OCI-LY1 (cell line): ENCODE measurements at regions not wholly inside any gene's neighbourhood (a gene's known extent, or its start where the extent isn't known, plus 50 kb on each side); places are given as distances from the start of the nearest gene placed in this dataset.

Experiments used
- H2AFZ ChIP-seq: fragments of 200-600 bp; sonication (generic), shearing (Covaris generic); 2 replicates; pipeline ENCODE4 v1.6.0; 2014; ENCODE audit warnings: antibody characterized with exemption, mild to moderate bottlenecking, low read length
- H3F3A ChIP-seq: fragments of 200-600 bp; sonication (generic), shearing (Covaris generic); 2 replicates; pipeline ENCODE4 v1.6.0; 2014; ENCODE audit warnings: mild to moderate bottlenecking, antibody characterized with exemption, low read length, moderate library complexity; ENCODE audit not compliant: insufficient read depth
- H3K27ac ChIP-seq: fragments of 200-600 bp; sonication (generic); 2 replicates; pipeline ENCODE4 v1.5.1; 2014; ENCODE audit warnings: low read length, mixed run types, mild to moderate bottlenecking, low read depth; ENCODE audit not compliant: poor library complexity, severe bottlenecking
- H3K27me3 ChIP-seq: fragments of 200-600 bp; sonication (generic); 2 replicates; pipeline ENCODE4 v1.6.0; 2014; ENCODE audit warnings: antibody characterized with exemption, mild to moderate bottlenecking, low read length, moderate library complexity; ENCODE audit not compliant: insufficient read depth
- H3K36me3 ChIP-seq: fragments of 200-600 bp; sonication (generic); 2 replicates; pipeline ENCODE4 v1.6.1; 2014; ENCODE audit warnings: mild to moderate bottlenecking, antibody characterized with exemption, low read length, moderate library complexity, mixed read lengths; ENCODE audit not compliant: insufficient read depth
- H3K4me1 ChIP-seq: fragments of 200-600 bp; sonication (generic); 2 replicates; pipeline ENCODE4 v1.5.1; 2014; ENCODE audit warnings: mild to moderate bottlenecking, low read length, moderate library complexity; ENCODE audit not compliant: insufficient read depth, severe bottlenecking
- H3K4me2 ChIP-seq: fragments of 200-600 bp; sonication (generic), shearing (Covaris generic); 2 replicates; pipeline ENCODE4 v1.6.1; 2014; ENCODE audit warnings: low read length
- H3K4me3 ChIP-seq: fragments of 200-600 bp; sonication (generic); 2 replicates; pipeline ENCODE4 v1.5.1; 2014; ENCODE audit warnings: low read length, low read depth, mild to moderate bottlenecking, mixed read lengths; ENCODE audit not compliant: poor library complexity, severe bottlenecking
- H3K79me2 ChIP-seq: fragments of 200-600 bp; shearing (Covaris generic); 2 replicates; pipeline ENCODE4 v1.6.1; 2016; ENCODE audit warnings: mixed run types, low read length, mixed read lengths; ENCODE audit not compliant: insufficient read depth
- H3K9ac ChIP-seq: fragments of 200-600 bp; sonication (generic), shearing (Covaris generic); 2 replicates; pipeline ENCODE4 v1.6.1; 2014; ENCODE audit warnings: mild to moderate bottlenecking, low read length, mixed read lengths
- H3K9me2 ChIP-seq: fragments of 200-600 bp; sonication (generic), shearing (Covaris generic); 2 replicates; pipeline ENCODE4 v1.6.1; 2014; ENCODE audit warnings: low read depth, mild to moderate bottlenecking, low read length, mixed read lengths
- H3K9me3 ChIP-seq: fragments of 200-600 bp; shearing (Covaris generic); 2 replicates; pipeline ENCODE4 v1.6.1; 2014; ENCODE audit warnings: low read length, mixed read lengths
- H4K20me1 ChIP-seq: fragments of 200-600 bp; sonication (generic), shearing (Covaris generic); 2 replicates; pipeline ENCODE4 v1.6.0; 2016; ENCODE audit warnings: mild to moderate bottlenecking, low read length; ENCODE audit not compliant: insufficient read depth
- EZH2 ChIP-seq: fragments of 200-600 bp; sonication (generic), shearing (Covaris generic); IDR thresholded peaks from 2 replicates; pipeline ENCODE4 v1.8.0; 2017; ENCODE audit warnings: borderline replicate concordance, mixed run types, mild to moderate bottlenecking, antibody characterized with exemption, low read length, moderate library complexity, mixed read lengths
- TF ChIP-seq, protein P1 (sequence below): fragments of 200-600 bp; sonication (generic), shearing (Covaris generic); IDR thresholded peaks from 2 replicates; pipeline ENCODE4 v1.5.1; 2017; ENCODE audit warnings: mild to moderate bottlenecking, antibody characterized with exemption, low read length, moderate library complexity, mixed read lengths

DNA sequence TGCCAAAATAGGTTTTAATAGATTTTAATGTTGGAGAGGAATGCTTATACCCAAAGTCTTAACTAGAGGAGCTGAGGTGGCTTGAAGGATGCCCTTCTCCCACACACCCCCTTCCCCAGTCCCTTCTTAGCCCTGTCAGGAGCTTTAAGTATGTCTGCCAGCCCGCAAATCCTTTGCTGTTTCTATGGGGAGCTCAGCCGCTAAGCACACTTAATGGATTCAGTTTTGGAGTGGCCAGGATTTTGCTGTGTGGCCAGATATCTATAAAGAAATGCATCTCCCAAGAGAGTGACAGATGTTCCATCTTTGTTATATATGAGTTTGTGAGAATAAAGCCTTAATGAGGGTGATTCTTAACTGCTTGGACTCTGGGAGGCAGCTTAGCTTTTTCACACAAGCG lies 152.9 kb upstream of the ZNF32 start:
- H3K36me3 ChIP-seq, result no peaks in the 10 kb centered on the region
- no peak overlapping the region for H3K9ac ChIP-seq
- H3F3A ChIP-seq, result no peaks in the 10 kb centered on the region
- TF ChIP-seq, protein P1, sequence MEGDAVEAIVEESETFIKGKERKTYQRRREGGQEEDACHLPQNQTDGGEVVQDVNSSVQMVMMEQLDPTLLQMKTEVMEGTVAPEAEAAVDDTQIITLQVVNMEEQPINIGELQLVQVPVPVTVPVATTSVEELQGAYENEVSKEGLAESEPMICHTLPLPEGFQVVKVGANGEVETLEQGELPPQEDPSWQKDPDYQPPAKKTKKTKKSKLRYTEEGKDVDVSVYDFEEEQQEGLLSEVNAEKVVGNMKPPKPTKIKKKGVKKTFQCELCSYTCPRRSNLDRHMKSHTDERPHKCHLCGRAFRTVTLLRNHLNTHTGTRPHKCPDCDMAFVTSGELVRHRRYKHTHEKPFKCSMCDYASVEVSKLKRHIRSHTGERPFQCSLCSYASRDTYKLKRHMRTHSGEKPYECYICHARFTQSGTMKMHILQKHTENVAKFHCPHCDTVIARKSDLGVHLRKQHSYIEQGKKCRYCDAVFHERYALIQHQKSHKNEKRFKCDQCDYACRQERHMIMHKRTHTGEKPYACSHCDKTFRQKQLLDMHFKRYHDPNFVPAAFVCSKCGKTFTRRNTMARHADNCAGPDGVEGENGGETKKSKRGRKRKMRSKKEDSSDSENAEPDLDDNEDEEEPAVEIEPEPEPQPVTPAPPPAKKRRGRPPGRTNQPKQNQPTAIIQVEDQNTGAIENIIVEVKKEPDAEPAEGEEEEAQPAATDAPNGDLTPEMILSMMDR, result no peak
- TF ChIP-seq EZH2, result no peak
- H3K9me2 ChIP-seq, result no peaks in the 10 kb centered on the region
- H3K79me2 ChIP-seq, result no peaks in the 10 kb centered on the region
- no peak overlapping the region for H3K27ac ChIP-seq
- no peak overlapping the region for H3K4me2 ChIP-seq
- H3K9me3 ChIP-seq, result no peaks in the 10 kb centered on the region
- no peaks in the 10 kb centered on the region for H3K4me1 ChIP-seq
- H4K20me1 ChIP-seq, result no peaks in the 10 kb centered on the region
- no peak overlapping the region for H3K4me3 ChIP-seq
- no peaks in the 10 kb centered on the region for H3K27me3 ChIP-seq
- no peak overlapping the region for H2AFZ ChIP-seq

DNA sequence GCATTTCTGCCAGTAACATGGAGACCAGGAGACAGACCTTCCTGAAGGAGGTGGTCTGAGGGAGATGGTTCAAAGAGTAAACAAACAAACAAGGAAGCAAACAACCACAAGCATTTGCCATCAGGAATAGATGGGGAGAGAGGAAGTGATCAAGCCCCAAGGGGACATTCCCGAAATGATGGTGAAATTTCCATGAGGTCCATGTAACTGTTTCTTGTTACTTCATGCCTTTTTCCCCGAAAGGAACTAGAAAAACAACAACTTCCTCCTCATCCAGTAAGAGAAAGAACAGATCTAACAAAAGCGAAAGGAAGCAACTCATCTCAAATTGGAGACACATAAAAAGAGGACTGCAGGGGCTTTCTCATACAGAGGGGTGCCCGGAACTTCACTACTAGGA lies 152.5 kb upstream of the ZNF32 start:
- no peaks in the 10 kb centered on the region for H3K9me3 ChIP-seq
- no peak overlapping the region for H3K9ac ChIP-seq
- no peak overlapping the region for H3K4me3 ChIP-seq
- H3K36me3 ChIP-seq, result no peaks in the 10 kb centered on the region
- H4K20me1 ChIP-seq, result no peaks in the 10 kb centered on the region
- H3K9me2 ChIP-seq, result no peaks in the 10 kb centered on the region
- no peak for TF ChIP-seq EZH2
- TF ChIP-seq, protein P1, result no peak
- H3K4me2 ChIP-seq, result no peak overlapping the region
- H3K27ac ChIP-seq, result no peak overlapping the region
- no peaks in the 10 kb centered on the region for H3F3A ChIP-seq
- no peaks in the 10 kb centered on the region for H3K4me1 ChIP-seq
- no peak overlapping the region for H2AFZ ChIP-seq
- no peaks in the 10 kb centered on the region for H3K79me2 ChIP-seq
- no peaks in the 10 kb centered on the region for H3K27me3 ChIP-seq

DNA sequence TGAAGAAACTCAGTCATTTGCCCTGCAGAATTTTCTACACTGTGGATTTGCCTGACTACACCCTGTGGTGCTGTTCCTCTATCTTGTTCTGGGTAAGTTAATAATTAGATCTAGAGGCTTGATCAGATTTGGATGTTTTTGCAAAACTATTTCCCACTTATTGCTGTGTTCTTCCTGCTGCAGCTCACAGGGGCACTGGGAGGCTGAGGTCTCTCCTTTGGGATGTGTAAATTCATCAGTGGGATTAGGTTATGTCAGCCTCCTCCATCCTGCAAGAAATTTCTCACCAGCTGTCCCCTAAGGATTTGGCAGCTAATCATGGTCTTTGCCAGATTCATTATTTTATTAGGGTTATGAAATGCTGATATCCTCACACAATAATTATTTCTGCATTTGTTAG lies 148.1 kb upstream of the ZNF32 start:
- TF ChIP-seq, protein P1, result no peak
- no peak for TF ChIP-seq EZH2

More for the DNA sequence above, 148.1 kb upstream of the ZNF32 start:
- H3K4me1 ChIP-seq, result no peaks in the 10 kb centered on the region
- H4K20me1 ChIP-seq, result no peaks in the 10 kb centered on the region
- H3K9me3 ChIP-seq, result no peaks in the 10 kb centered on the region
- no peak overlapping the region for H3K4me2 ChIP-seq
- H3F3A ChIP-seq, result no peaks in the 10 kb centered on the region
- no peaks in the 10 kb centered on the region for H3K36me3 ChIP-seq
- H3K9me2 ChIP-seq, result no peaks in the 10 kb centered on the region
- H3K27me3 ChIP-seq, result no peaks in the 10 kb centered on the region
- no peak overlapping the region for H3K9ac ChIP-seq
- H2AFZ ChIP-seq, result no peak overlapping the region
- no peak overlapping the region for H3K4me3 ChIP-seq
- H3K79me2 ChIP-seq, result no peaks in the 10 kb centered on the region
- no peak overlapping the region for H3K27ac ChIP-seq
